Liver (tissue), 8 donors: ENCODE measurements at regions not wholly inside any gene's neighbourhood (a gene's known extent, or its start where the extent isn't known, plus 50 kb on each side); places are given as distances from the start of the nearest gene placed in this dataset.

Experiments
- DNase-seq: peaks from one replicate; pipeline ENCODE4 v3.0.0-alpha.2; 2017; ENCODE audit warnings: low spot score
- H3K27ac ChIP-seq, 2 donors: one replicate each; pipeline ENCODE4 v1.7.0; 2013; ENCODE audit warnings: inconsistent platforms in 2 of 2, low read length in 2 of 2, control low read depth in 1 of 2, low read depth in 1 of 2, mild to moderate bottlenecking in 1 of 2
- H3K27me3 ChIP-seq, 4 donors: one replicate each; pipeline versions ENCODE4 v1.6.1 to v1.7.0; 2013; ENCODE audit warnings: low read length in 3 of 4, inconsistent platforms in 1 of 4, mild to moderate bottlenecking in 1 of 4, moderate library complexity in 1 of 4; ENCODE audit not compliant: control insufficient read depth in 4 of 4, insufficient read depth in 4 of 4
- H3K36me3 ChIP-seq, 4 donors: one replicate each; pipeline versions ENCODE4 v1.6.1 to v1.7.0; 2013; ENCODE audit warnings: low read length in 3 of 4, mild to moderate bottlenecking in 3 of 4, low read depth in 1 of 4, moderate library complexity in 1 of 4; ENCODE audit not compliant: control insufficient read depth in 4 of 4, insufficient read depth in 3 of 4
- H3K4me1 ChIP-seq, 4 donors: one replicate each; pipeline versions ENCODE4 v1.6.1 to v1.7.0; 2013; ENCODE audit warnings: low read length in 3 of 4, mild to moderate bottlenecking in 3 of 4, moderate library complexity in 1 of 4; ENCODE audit not compliant: control insufficient read depth in 4 of 4, insufficient read depth in 4 of 4
- H3K4me3 ChIP-seq, 3 donors: one replicate each; pipeline versions ENCODE4 v1.6.1 to v1.7.0; 2013; ENCODE audit warnings: low read length in 3 of 3, control low read depth in 1 of 3, low read depth in 1 of 3, mild to moderate bottlenecking in 1 of 3
- H3K9ac ChIP-seq, 2 donors: one replicate each; pipeline ENCODE4 v1.7.0; 2013; ENCODE audit warnings: low read length in 2 of 2, mild to moderate bottlenecking in 2 of 2, moderate library complexity in 2 of 2, control low read depth in 1 of 2, low read depth in 1 of 2
- H3K9me3 ChIP-seq, 4 donors: one replicate each; pipeline versions ENCODE4 v1.6.1 to v1.7.0; 2013; ENCODE audit warnings: low read length in 3 of 4; ENCODE audit not compliant: control insufficient read depth in 4 of 4
- EGR1 ChIP-seq, 2 donors: IDR thresholded peaks; 2 replicates each; pipeline ENCODE4 v1.6.1; 2016 to 2018; ENCODE audit warnings: antibody characterized with exemption in 2 of 2, low read depth in 2 of 2
- FOXA1 ChIP-seq: IDR thresholded peaks from 2 replicates; pipeline ENCODE4 v1.6.1; 2016; ENCODE audit warnings: antibody characterized with exemption
- FOXA2 ChIP-seq: IDR thresholded peaks from 2 replicates; pipeline ENCODE4 v1.6.1; 2016; ENCODE audit warnings: antibody characterized with exemption
- GABPA ChIP-seq, 2 donors: IDR thresholded peaks in 1 of 2; conservative IDR thresholded peaks in 1 of 2; 2 replicates each; pipeline ENCODE4 v1.6.1; 2016; ENCODE audit warnings: antibody characterized with exemption in 2 of 2, mild to moderate bottlenecking in 1 of 2, moderate library complexity in 1 of 2
- HNF4A ChIP-seq, 2 donors: conservative IDR thresholded peaks; 2 replicates each; pipeline ENCODE4 v1.6.1; 2016; ENCODE audit warnings: antibody characterized with exemption in 2 of 2, mild to moderate bottlenecking in 2 of 2
- HNF4G ChIP-seq: IDR thresholded peaks from 2 replicates; pipeline ENCODE4 v1.6.1; 2016; ENCODE audit warnings: antibody characterized with exemption
- JUND ChIP-seq, 2 donors: IDR thresholded peaks; 2 replicates each; pipeline ENCODE4 v1.6.1; 2016; ENCODE audit warnings: antibody characterized with exemption in 2 of 2
- NR2F2 ChIP-seq: IDR thresholded peaks from 2 replicates; pipeline ENCODE4 v1.6.1; 2016; ENCODE audit warnings: antibody characterized with exemption
- RAD21 ChIP-seq, 2 donors: IDR thresholded peaks; 2 replicates each; pipeline ENCODE4 v1.6.1; 2016; ENCODE audit warnings: antibody characterized with exemption in 2 of 2, mild to moderate bottlenecking in 2 of 2
- RXRA ChIP-seq, 2 donors: IDR thresholded peaks; 2 replicates each; pipeline ENCODE4 v1.6.1; 2017 to 2018; ENCODE audit warnings: antibody characterized with exemption in 2 of 2, mild to moderate bottlenecking in 1 of 2
- SP1 ChIP-seq: IDR thresholded peaks from 2 replicates; pipeline ENCODE4 v1.6.1; 2018; ENCODE audit warnings: antibody characterized with exemption, mild to moderate bottlenecking
- TAF1 ChIP-seq: conservative IDR thresholded peaks from 2 replicates; pipeline ENCODE4 v1.6.1; 2016; ENCODE audit warnings: antibody characterized with exemption, mild to moderate bottlenecking
- YY1 ChIP-seq: IDR thresholded peaks from 2 replicates; pipeline ENCODE4 v1.6.1; 2016; ENCODE audit warnings: antibody characterized with exemption, mild to moderate bottlenecking
- whole genome bisulfite sequencing: extraction: QIAGEN DNeasy Blood & Tissue Kit; methylation state at CpG from one replicate; pipeline ENCODE4 v1.1.7; 2013; 5-methylcytosine and 5-hydroxymethylcytosine counted together
- TF ChIP-seq, protein P1 (sequence below): IDR thresholded peaks from 2 replicates; pipeline ENCODE4 v1.6.1; 2016; ENCODE audit warnings: antibody characterized with exemption
- TF ChIP-seq, protein P2 (sequence below): IDR thresholded peaks from 2 replicates; pipeline ENCODE4 v1.6.1; 2016; ENCODE audit warnings: antibody characterized with exemption
- TF ChIP-seq, protein P3 (sequence below): IDR thresholded peaks from 2 replicates; pipeline ENCODE4 v1.6.1; 2016; ENCODE audit warnings: antibody characterized with exemption
- TF ChIP-seq, protein P4 (sequence below): IDR thresholded peaks from 2 replicates; pipeline ENCODE4 v1.6.1; 2016; ENCODE audit warnings: antibody characterized with exemption, mild to moderate bottlenecking
- TF ChIP-seq, protein P5 (sequence below): fragments of 150-350 bp; IDR thresholded peaks from 2 replicates; pipeline ENCODE4 v1.5.1; 2017; ENCODE audit warnings: improper control_type of control experiment, low read depth, low read length; ENCODE audit not compliant: missing input control
- donor health status: healthy.
- donor health status: healthy.
- donor health status: healthy.
- donor health status: healthy.
- donor health status: healthy.

DNA sequence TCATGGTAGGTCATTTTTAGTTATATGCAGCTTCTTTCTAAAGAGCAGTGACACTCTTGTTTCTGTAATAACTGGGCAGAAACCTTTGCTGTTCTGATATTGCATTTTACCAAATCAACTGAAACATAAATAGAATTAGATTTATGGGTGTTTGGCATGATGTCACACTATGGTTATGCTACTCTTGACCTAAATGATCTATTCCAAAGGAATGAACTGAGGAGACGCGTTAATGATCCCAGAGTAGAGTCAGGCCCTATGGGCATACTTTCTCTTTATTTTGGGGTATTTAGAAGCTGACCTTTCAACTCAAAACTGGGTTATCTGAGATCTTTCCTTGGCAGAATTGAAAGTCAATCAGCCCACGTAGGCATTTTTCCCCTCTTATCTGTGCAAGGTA, 146.8 kb upstream of the ADAMTSL1 start:
- no peaks in the 10 kb centered on the region for H3K27me3 ChIP-seq
- TF ChIP-seq, protein P1, sequence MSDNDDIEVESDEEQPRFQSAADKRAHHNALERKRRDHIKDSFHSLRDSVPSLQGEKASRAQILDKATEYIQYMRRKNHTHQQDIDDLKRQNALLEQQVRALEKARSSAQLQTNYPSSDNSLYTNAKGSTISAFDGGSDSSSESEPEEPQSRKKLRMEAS = no peak
- TF ChIP-seq RXRA (IDR thresholded peaks at IDR 0.05) (no peak), TAF1 (no peak), SP1 (no peak), EGR1 (IDR thresholded peaks at IDR 0.05; ENCODE audit: low read depth in 2 of 2) (no peak), YY1 (no peak)
- TF ChIP-seq, protein P2, sequence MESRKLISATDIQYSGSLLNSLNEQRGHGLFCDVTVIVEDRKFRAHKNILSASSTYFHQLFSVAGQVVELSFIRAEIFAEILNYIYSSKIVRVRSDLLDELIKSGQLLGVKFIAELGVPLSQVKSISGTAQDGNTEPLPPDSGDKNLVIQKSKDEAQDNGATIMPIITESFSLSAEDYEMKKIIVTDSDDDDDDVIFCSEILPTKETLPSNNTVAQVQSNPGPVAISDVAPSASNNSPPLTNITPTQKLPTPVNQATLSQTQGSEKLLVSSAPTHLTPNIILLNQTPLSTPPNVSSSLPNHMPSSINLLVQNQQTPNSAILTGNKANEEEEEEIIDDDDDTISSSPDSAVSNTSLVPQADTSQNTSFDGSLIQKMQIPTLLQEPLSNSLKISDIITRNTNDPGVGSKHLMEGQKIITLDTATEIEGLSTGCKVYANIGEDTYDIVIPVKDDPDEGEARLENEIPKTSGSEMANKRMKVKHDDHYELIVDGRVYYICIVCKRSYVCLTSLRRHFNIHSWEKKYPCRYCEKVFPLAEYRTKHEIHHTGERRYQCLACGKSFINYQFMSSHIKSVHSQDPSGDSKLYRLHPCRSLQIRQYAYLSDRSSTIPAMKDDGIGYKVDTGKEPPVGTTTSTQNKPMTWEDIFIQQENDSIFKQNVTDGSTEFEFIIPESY = no peak
- TF ChIP-seq, protein P3, sequence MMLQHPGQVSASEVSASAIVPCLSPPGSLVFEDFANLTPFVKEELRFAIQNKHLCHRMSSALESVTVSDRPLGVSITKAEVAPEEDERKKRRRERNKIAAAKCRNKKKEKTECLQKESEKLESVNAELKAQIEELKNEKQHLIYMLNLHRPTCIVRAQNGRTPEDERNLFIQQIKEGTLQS = no peak
- no peak overlapping the region for H3K4me3 ChIP-seq
- no peaks in the 10 kb centered on the region for H3K36me3 ChIP-seq
- H3K9me3 ChIP-seq = no peaks in the 10 kb centered on the region
- H3K9ac ChIP-seq = no peak overlapping the region
- DNase-seq = no peak
- H3K4me1 ChIP-seq = peaks cover 0 to 1% (median 0%) of the 10 kb centered on the region in 4 donors
- WGBS = 79% methylated on average over 3 of the region's 3 CpGs
- no peak overlapping the region for H3K27ac ChIP-seq

DNA sequence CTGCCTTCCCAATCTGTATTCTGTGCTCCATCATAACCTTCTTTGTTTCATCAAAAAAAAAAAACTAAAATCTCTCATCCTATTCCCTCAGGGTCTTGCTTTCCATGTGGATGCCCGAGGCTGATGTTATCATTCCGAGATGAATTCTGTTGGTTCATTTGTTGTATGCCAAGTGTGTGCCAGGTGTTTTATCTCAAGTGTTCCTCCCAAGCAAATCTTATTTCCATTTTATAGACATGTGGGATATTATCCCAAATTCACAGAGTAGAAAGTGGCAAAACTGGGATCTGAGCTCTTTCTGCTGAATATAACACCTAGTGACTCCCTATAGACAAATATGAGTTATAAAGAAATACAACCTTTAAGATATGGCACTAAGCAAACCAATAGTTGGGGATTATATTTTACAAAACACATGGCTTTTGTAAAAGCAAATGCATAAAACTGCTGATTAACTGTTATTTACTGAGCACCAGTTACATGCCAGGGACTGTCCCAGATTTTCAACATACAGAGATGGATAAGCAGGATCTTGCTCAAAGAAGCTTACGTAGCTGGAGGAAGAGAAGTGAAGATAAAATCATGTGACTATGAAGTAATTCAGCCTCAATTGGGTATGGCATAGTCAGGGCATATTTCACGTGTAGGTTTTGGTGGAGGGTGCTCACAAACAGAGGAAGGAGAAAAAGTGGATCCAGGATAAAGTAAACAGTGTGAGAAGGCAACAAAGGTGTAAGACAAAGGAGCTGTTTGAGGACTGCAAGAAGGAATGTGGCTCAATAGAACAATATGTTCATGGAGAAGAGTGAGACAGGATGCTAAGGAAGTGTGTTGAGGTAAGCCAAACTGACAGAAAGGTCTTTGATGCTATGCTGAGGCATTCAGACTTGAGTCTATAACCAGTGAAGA, 143.3 kb upstream of the ADAMTSL1 start:
- Histone ChIP-seq H3K4me3 (no peak overlapping the region), H3K27ac (no peak overlapping the region), H3K4me1 (peaks cover 0 to 1% (median 0%) of the 10 kb centered on the region in 4 donors), H3K27me3 (no peaks in the 10 kb centered on the region), H3K9me3 (no peaks in the 10 kb centered on the region), H3K36me3 (no peaks in the 10 kb centered on the region), H3K9ac (no peak overlapping the region)
- no peak for DNase-seq
- TF ChIP-seq RXRA (IDR thresholded peaks at IDR 0.05) = no peak
- TF ChIP-seq NR2F2 = no peak
- TF ChIP-seq FOXA1 = no peak
- TF ChIP-seq, protein P1 = no peak
- TF ChIP-seq HNF4G = no peak
- no peak for TF ChIP-seq SP1
- no peak for TF ChIP-seq HNF4A (conservative IDR thresholded peaks at IDR 0.05)
- WGBS = 68% methylated on average over 4 of the region's 4 CpGs

DNA sequence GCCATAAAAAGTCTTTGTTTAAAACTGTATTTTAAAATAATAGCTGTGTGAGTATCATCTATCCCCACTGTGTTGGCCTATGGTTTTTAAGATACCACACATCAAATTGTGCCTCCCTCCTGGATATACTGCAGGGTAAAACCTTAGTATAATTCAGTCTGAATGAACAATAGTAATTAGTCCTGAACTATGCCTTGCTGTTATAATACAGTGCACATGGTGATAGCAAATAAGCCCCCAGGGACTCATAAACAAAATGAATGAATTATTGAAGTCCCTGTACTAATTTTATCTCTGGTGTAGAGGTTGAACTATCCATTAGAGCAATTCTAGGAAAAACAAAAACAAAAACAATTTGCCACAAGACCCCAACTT, 142.7 kb upstream of the ADAMTSL1 start:
- no peak for DNase-seq
- TF ChIP-seq, protein P4, sequence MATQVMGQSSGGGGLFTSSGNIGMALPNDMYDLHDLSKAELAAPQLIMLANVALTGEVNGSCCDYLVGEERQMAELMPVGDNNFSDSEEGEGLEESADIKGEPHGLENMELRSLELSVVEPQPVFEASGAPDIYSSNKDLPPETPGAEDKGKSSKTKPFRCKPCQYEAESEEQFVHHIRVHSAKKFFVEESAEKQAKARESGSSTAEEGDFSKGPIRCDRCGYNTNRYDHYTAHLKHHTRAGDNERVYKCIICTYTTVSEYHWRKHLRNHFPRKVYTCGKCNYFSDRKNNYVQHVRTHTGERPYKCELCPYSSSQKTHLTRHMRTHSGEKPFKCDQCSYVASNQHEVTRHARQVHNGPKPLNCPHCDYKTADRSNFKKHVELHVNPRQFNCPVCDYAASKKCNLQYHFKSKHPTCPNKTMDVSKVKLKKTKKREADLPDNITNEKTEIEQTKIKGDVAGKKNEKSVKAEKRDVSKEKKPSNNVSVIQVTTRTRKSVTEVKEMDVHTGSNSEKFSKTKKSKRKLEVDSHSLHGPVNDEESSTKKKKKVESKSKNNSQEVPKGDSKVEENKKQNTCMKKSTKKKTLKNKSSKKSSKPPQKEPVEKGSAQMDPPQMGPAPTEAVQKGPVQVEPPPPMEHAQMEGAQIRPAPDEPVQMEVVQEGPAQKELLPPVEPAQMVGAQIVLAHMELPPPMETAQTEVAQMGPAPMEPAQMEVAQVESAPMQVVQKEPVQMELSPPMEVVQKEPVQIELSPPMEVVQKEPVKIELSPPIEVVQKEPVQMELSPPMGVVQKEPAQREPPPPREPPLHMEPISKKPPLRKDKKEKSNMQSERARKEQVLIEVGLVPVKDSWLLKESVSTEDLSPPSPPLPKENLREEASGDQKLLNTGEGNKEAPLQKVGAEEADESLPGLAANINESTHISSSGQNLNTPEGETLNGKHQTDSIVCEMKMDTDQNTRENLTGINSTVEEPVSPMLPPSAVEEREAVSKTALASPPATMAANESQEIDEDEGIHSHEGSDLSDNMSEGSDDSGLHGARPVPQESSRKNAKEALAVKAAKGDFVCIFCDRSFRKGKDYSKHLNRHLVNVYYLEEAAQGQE = no peak
- TF ChIP-seq, protein P5, sequence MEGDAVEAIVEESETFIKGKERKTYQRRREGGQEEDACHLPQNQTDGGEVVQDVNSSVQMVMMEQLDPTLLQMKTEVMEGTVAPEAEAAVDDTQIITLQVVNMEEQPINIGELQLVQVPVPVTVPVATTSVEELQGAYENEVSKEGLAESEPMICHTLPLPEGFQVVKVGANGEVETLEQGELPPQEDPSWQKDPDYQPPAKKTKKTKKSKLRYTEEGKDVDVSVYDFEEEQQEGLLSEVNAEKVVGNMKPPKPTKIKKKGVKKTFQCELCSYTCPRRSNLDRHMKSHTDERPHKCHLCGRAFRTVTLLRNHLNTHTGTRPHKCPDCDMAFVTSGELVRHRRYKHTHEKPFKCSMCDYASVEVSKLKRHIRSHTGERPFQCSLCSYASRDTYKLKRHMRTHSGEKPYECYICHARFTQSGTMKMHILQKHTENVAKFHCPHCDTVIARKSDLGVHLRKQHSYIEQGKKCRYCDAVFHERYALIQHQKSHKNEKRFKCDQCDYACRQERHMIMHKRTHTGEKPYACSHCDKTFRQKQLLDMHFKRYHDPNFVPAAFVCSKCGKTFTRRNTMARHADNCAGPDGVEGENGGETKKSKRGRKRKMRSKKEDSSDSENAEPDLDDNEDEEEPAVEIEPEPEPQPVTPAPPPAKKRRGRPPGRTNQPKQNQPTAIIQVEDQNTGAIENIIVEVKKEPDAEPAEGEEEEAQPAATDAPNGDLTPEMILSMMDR = no peak
- no peak for TF ChIP-seq EGR1 (IDR thresholded peaks at IDR 0.05; ENCODE audit: low read depth in 2 of 2)
- TF ChIP-seq GABPA (IDR thresholded peaks at IDR 0.05 in 1 of 2, conservative IDR thresholded peaks at IDR 0.05 in 1 of 2) = no peak
- no peak for TF ChIP-seq HNF4A (conservative IDR thresholded peaks at IDR 0.05)
- TF ChIP-seq, protein P3 = no peak
- TF ChIP-seq TAF1 = no peak
- TF ChIP-seq FOXA2 = no peak
- TF ChIP-seq, protein P1 = no peak
- TF ChIP-seq RXRA (IDR thresholded peaks at IDR 0.05) = no peak
- no peak for TF ChIP-seq JUND (IDR thresholded peaks at IDR 0.05)
- no peak for TF ChIP-seq RAD21 (IDR thresholded peaks at IDR 0.05)
- no peak for TF ChIP-seq NR2F2
- TF ChIP-seq FOXA1 = no peak
- H3K9me3 ChIP-seq = no peaks in the 10 kb centered on the region
- H3K27me3 ChIP-seq = no peaks in the 10 kb centered on the region
- H3K27ac ChIP-seq = no peak overlapping the region
- no peak overlapping the region for H3K4me3 ChIP-seq
- H3K36me3 ChIP-seq = no peaks in the 10 kb centered on the region
- no peak overlapping the region for H3K9ac ChIP-seq
- H3K4me1 ChIP-seq = peaks cover 0 to 1% (median 0%) of the 10 kb centered on the region in 4 donors
